Mucosa of descending colon (tissue), 3 donors: ENCODE measurements at regions not wholly inside any gene's neighbourhood (a gene's known extent, or its start where the extent isn't known, plus 50 kb on each side); places are given as distances from the start of the nearest gene placed in this dataset.
A peak's percentile ranks its signal among the peaks of the same experiment; 100 is the strongest.

ENCODE experiments used
- ATAC-seq: fragments of 200-7000 bp; cut with Tn5 transposase; one replicate; pipeline ENCODE4 v1.9.1; 2020; ENCODE audit warnings: mild to moderate bottlenecking, moderate library complexity
- DNase-seq, 3 donors: peaks; one replicate each; pipeline ENCODE4 v3.0.0-alpha.2; 2020
- H3K36me3 ChIP-seq: fragments of 200-600 bp; one replicate; pipeline ENCODE4 v1.8.0; 2021; ENCODE audit warnings: low read depth, mild to moderate bottlenecking
- H3K4me1 ChIP-seq: fragments of 200-600 bp; one replicate; pipeline ENCODE4 v1.8.0; 2021; ENCODE audit warnings: low read depth, mild to moderate bottlenecking
- H3K4me3 ChIP-seq: fragments of 200-600 bp; one replicate; pipeline ENCODE4 v1.8.0; 2021; ENCODE audit warnings: mild to moderate bottlenecking
- H3K9me3 ChIP-seq: fragments of 200-600 bp; one replicate; pipeline ENCODE4 v1.8.0; 2021; ENCODE audit warnings: mild to moderate bottlenecking
- CTCF ChIP-seq: fragments of 200-600 bp; IDR thresholded peaks from one replicate; pipeline ENCODE4 v1.8.0; 2022; ENCODE audit warnings: antibody characterized with exemption, mild to moderate bottlenecking
- intact Hi-C, 2 donors: fragments of 100-400 bp; cut with DNase I in 1 of 2; cut with micrococcal nuclease in 1 of 2; formaldehyde crosslinking; loops; one replicate each; pipeline versions ENCODE4 v1.11.0 to v1.11.1; 2022; cut with DNase I, micrococcal nuclease
- donor health status: DM: no; HTN: no; CAD: no; lungs with moderate emphysema.
- donor health status: DM: no; HTN: no; CAD: no.
- donor health status: DM: no; HTN: yes; CAD: no.

DNA sequence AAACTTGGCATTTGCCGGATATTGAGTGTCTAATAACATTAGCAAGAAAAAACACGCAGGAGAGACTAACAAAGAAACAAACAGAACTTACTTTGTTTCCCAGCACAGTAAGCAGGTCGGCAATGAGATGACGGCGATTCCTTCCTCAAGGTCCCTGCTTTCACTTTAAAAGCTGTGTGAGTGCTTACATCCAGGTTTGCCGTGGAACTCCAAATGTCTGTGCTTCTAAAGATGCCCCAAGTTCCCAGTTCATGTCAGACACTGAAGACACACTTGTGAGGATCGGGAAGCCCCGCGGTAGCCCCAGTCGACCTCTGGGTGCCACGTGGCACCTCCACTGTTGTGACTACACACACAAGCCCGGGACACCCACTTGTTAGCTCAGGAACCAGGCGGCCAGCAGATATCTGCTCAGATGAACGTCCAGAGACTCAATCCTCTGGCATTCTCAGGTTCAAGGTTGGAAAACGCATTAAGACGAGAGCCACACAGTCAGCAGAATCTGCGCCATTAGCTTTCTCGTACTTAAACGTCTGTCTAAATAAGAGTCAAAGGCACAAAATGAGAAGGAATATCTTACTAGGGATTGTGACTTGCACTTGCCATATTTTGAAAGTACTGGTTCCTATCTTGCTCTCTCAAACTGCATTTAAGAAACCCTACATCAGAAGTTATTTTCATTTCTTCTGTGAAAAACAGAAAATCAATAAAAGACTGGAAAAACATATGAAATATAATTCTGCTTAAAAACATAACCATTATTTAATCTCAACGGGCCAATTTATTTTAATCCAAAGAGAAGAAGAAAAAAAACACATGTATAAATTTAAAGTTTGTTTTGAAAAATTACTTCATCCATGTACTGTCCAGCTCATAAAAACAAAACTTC is 207.6 kb upstream of the KLF14 start:
- intact Hi-C loops: loop anchor here in 1 of 2 donors (5.0 kb wide), 1 partner anchor 34 kb away; no protein-coding TSS in a partner anchor
- H3K4me1 ChIP-seq: peaks cover 29% of the 10 kb centered on the region
- TF ChIP-seq CTCF: peak; percentile 9
- peak; percentile 77 to 79 (median 78) for DNase-seq
- peak; percentile 71 for ATAC-seq
- no peaks in the 10 kb centered on the region for H3K9me3 ChIP-seq
- peak overlapping the region; percentile 7 for H3K4me3 ChIP-seq
- no peaks in the 10 kb centered on the region for H3K36me3 ChIP-seq

DNA sequence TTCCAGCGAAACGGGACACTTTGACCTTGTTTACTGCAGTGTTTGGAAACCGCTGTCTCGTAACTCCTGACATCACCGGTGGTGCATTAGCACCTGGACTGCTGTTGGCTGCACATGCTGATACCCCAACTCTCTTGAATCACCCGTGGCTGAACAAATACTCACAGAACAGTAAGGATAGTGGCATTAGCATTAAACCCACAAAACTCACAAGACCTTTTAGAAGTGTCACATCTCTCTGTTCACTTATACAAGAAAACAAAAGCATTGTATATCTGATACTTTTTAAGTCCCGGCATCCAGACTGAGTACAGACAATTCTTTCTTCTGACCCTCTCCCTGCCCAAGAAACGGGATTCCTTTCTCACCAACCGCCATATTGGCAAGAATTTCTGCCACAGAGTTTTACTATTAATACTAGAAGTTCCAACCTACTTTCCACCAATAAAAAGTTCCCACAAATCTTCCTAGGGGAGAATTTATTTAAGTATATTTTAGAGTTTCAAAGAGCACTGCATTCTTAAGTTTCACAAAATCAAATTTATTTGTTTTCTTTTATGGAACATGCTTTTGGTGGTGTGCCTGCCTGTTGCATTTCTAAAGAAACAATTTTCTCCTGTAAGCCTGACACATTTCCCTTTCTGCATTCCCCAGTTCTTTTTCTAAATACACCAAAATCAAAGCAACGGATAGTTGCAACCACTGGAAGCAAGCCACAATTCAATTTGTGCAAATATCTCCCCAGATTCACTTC is 208.4 kb upstream of the KLF14 start:
- no peak for TF ChIP-seq CTCF
- intact Hi-C loops: loop anchor here in 1 of 2 donors (5.0 kb wide), 1 partner anchor 35 kb away; no protein-coding TSS in a partner anchor
- Histone ChIP-seq H3K36me3 (no peaks in the 10 kb centered on the region), H3K4me1 (peaks cover 22% of the 10 kb centered on the region), H3K9me3 (no peaks in the 10 kb centered on the region), H3K4me3 (no peak overlapping the region)
- peak in 2 of 3 donors; percentile 49 to 66 for DNase-seq
- ATAC-seq: peak; percentile 63

- intact Hi-C loops: loop anchor here in 1 of 2 donors (5.0 kb wide), 1 partner anchor 36 kb away; no protein-coding TSS in a partner anchor
- no peaks in the 10 kb centered on the region for H3K9me3 ChIP-seq
- peak overlapping the region; percentile 2 for H3K4me3 ChIP-seq
- no peaks in the 10 kb centered on the region for H3K36me3 ChIP-seq
- DNase-seq (peak in 1 of 3 donors; percentile 58), ATAC-seq (peak; percentile 71)
- H3K4me1 ChIP-seq: peaks cover 22% of the 10 kb centered on the region
- no peak for TF ChIP-seq CTCF
These were observed 209.4 kb upstream of the KLF14 start for GRCh38 chr7:130943336-130943901.

GRCh38 chr7:130943981-130944380 is 210.0 kb upstream of the KLF14 start:
- Histone ChIP-seq H3K4me1 (peaks cover 22% of the 10 kb centered on the region), H3K9me3 (no peaks in the 10 kb centered on the region), H3K4me3 (no peak overlapping the region), H3K36me3 (no peaks in the 10 kb centered on the region)
- no peak for ATAC-seq
- no peak for DNase-seq
- no peak for TF ChIP-seq CTCF
- intact Hi-C loops: loop anchor here in 1 of 2 donors (5.0 kb wide), 1 partner anchor 37 kb away; no protein-coding TSS in a partner anchor

DNA sequence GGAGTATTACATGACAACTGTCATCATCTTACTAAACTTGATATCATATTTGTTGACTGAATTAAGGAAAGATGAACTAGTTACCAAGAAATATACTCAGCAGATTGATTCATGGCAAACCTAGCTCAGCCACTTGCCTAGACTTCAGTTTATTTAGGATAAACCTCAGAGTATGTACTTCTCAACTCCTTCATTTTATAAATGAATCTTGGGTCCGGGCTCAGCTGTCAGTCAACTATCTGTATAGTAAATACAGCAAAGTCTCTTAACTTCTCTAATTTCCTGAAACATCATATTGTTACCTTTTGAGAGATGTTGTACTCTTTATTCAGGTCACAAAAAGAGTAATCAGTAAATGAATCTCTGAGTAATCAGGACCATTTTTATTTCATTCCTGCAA is 211.0 kb upstream of the KLF14 start:
- no peaks in the 10 kb centered on the region for H3K9me3 ChIP-seq
- H3K36me3 ChIP-seq: no peaks in the 10 kb centered on the region
- H3K4me1 ChIP-seq: peaks cover 22% of the 10 kb centered on the region
- DNase-seq: no peak
- intact Hi-C loops: loop anchor here in 1 of 2 donors (5.0 kb wide), 1 partner anchor 38 kb away; no protein-coding TSS in a partner anchor
- ATAC-seq: no peak
- no peak for TF ChIP-seq CTCF
- no peak overlapping the region for H3K4me3 ChIP-seq
